PFSK-1 (cell line): ENCODE measurements at regions not wholly inside any gene's neighbourhood (a gene's known extent, or its start where the extent isn't known, plus 50 kb on each side); places are given as distances from the start of the nearest gene placed in this dataset.

ENCODE experiments used
- FOXP2 ChIP-seq: optimal IDR thresholded peaks from 2 replicates; pipeline ENCODE3; 2011; ENCODE audit warnings: borderline replicate concordance, control low read depth, inconsistent platforms; ENCODE audit not compliant: insufficient read depth; ENCODE audit errors: extremely low read length, extremely low read depth
- POLR2AphosphoS5 ChIP-seq: IDR thresholded peaks from 2 replicates; pipeline ENCODE4 v1.6.1; 2012; ENCODE audit warnings: low read depth, mild to moderate bottlenecking, control low read depth, low read length, moderate library complexity
- REST ChIP-seq, 2 experiments: IDR thresholded peaks; 2 replicates each; pipeline versions ENCODE4 v1.6.1 to v1.8.0; 2011 to 2012; ENCODE audit warnings: low read depth in 2 of 2, low read length in 2 of 2, control low read depth in 1 of 2, inconsistent platforms in 1 of 2, mild to moderate bottlenecking in 1 of 2, moderate library complexity in 1 of 2; ENCODE audit not compliant: insufficient read depth in 1 of 2
- SIN3A ChIP-seq: IDR thresholded peaks from 2 replicates; pipeline ENCODE4 v1.6.1; 2012; ENCODE audit warnings: mild to moderate bottlenecking, low read length, moderate library complexity, borderline replicate concordance; ENCODE audit not compliant: insufficient read depth
- TAF1 ChIP-seq: IDR thresholded peaks from 2 replicates; pipeline ENCODE4 v1.6.1; 2012; ENCODE audit warnings: low read length, control low read depth, borderline replicate concordance; ENCODE audit not compliant: insufficient read depth

GRCh38 chr2:238774071-238774470 is 73.8 kb upstream of the TWIST2 start:
- TF ChIP-seq SIN3A (no peak), TAF1 (no peak), POLR2AphosphoS5 (no peak), FOXP2 (no peak), REST (IDR thresholded peaks at IDR 0.05; ENCODE audit: insufficient read depth in 1 of 2, low read depth in 2 of 2, low read length in 2 of 2) (no peak)

GRCh38 chr2:238774980-238775509 is 72.8 kb upstream of the TWIST2 start:
- TF ChIP-seq SIN3A (no peak), FOXP2 (no peak), REST (IDR thresholded peaks at IDR 0.05; ENCODE audit: insufficient read depth in 1 of 2, low read depth in 2 of 2, low read length in 2 of 2) (no peak), TAF1 (no peak), POLR2AphosphoS5 (no peak)

GRCh38 chr2:238775591-238775990 is 72.3 kb upstream of the TWIST2 start:
- TF ChIP-seq SIN3A (no peak), POLR2AphosphoS5 (no peak), FOXP2 (no peak), TAF1 (no peak), REST (IDR thresholded peaks at IDR 0.05; ENCODE audit: insufficient read depth in 1 of 2, low read depth in 2 of 2, low read length in 2 of 2) (no peak)

- no peak for TF ChIP-seq POLR2AphosphoS5
- TF ChIP-seq REST (IDR thresholded peaks at IDR 0.05; ENCODE audit: insufficient read depth in 1 of 2, low read depth in 2 of 2, low read length in 2 of 2): no peak
- no peak for TF ChIP-seq FOXP2
- no peak for TF ChIP-seq SIN3A
- TF ChIP-seq TAF1: no peak
These were observed 71.7 kb upstream of the TWIST2 start for GRCh38 chr2:238776003-238776760.
